HEK293T (cell line): ENCODE measurements at regions not wholly inside any gene's neighbourhood (a gene's known extent, or its start where the extent isn't known, plus 50 kb on each side); places are given as distances from the start of the nearest gene placed in this dataset.

Source experiments
- CTCF ChIA-PET: fragments of 350-600 bp; formaldehyde crosslinking; extraction: SDS; loops from one replicate; lab custom pipeline; 2021; ENCODE audit warnings: antibody characterized with exemption, inconsistent platforms; lab: Yijun Ruan, JAX
- POLR2A ChIA-PET: fragments of 350-600 bp; formaldehyde crosslinking; extraction: SDS; loops from one replicate; lab custom pipeline; 2020; ENCODE audit warnings: antibody characterized with exemption, inconsistent platforms; lab: Yijun Ruan, JAX
- DNase-seq: peaks from one replicate; pipeline ENCODE4 v3.0.0; 2012; ENCODE audit warnings: mixed read lengths; ENCODE audit errors: extremely low spot score
- ARNT ChIP-seq: fragments of 450-650 bp; IDR thresholded peaks from 2 replicates; pipeline ENCODE4 v1.6.1; 2017; ENCODE audit warnings: mild to moderate bottlenecking
- BHLHE40 ChIP-seq: fragments of 450-650 bp; IDR thresholded peaks from 2 replicates; pipeline ENCODE4 v1.6.1; 2016; ENCODE audit warnings: mild to moderate bottlenecking, moderate library complexity, borderline replicate concordance
- CTBP1 ChIP-seq: fragments of 450-650 bp; IDR thresholded peaks from 2 replicates; pipeline ENCODE4 v1.6.1; 2016; ENCODE audit warnings: borderline replicate concordance
- ELF4 ChIP-seq: fragments of 450-650 bp; IDR thresholded peaks from 2 replicates; pipeline ENCODE4 v1.6.1; 2017; ENCODE audit warnings: antibody characterized with exemption
- FOXA1 ChIP-seq: fragments of 450-650 bp; IDR thresholded peaks from 2 replicates; pipeline ENCODE4 v1.6.1; 2016; ENCODE audit warnings: mild to moderate bottlenecking
- FOXK2 ChIP-seq: fragments of 450-650 bp; IDR thresholded peaks from 2 replicates; pipeline ENCODE4 v1.6.1; 2016; ENCODE audit warnings: mild to moderate bottlenecking
- FOXM1 ChIP-seq: fragments of 450-650 bp; IDR thresholded peaks from 2 replicates; pipeline ENCODE4 v1.6.1; 2017; ENCODE audit warnings: mild to moderate bottlenecking, borderline replicate concordance
- HDGF ChIP-seq: fragments of 450-650 bp; IDR thresholded peaks from 2 replicates; pipeline ENCODE4 v1.6.1; 2017; ENCODE audit warnings: antibody characterized with exemption, borderline replicate concordance
- L3MBTL2 ChIP-seq: fragments of 450-650 bp; conservative IDR thresholded peaks from 2 replicates; pipeline ENCODE4 v1.6.1; 2016; ENCODE audit warnings: mild to moderate bottlenecking
- LEF1 ChIP-seq: fragments of 450-650 bp; IDR thresholded peaks from 2 replicates; pipeline ENCODE4 v1.6.1; 2017; ENCODE audit warnings: mild to moderate bottlenecking, borderline replicate concordance
- NFRKB ChIP-seq: fragments of 450-650 bp; IDR thresholded peaks from 2 replicates; pipeline ENCODE4 v1.6.1; 2016; ENCODE audit warnings: mild to moderate bottlenecking, moderate library complexity
- SP1 ChIP-seq: fragments of 450-650 bp; IDR thresholded peaks from 2 replicates; pipeline ENCODE4 v1.6.1; 2017
- SUZ12 ChIP-seq: fragments of 450-650 bp; IDR thresholded peaks from 2 replicates; pipeline ENCODE4 v1.6.1; 2016; ENCODE audit warnings: mild to moderate bottlenecking
- TARDBP ChIP-seq: fragments of 450-650 bp; IDR thresholded peaks from 2 replicates; pipeline ENCODE4 v1.6.1; 2016
- ZNF384 ChIP-seq: fragments of 450-650 bp; IDR thresholded peaks from 2 replicates; pipeline ENCODE4 v1.6.1; 2016
- TF ChIP-seq, protein P1 (sequence below): fragments of 450-650 bp; IDR thresholded peaks from 2 replicates; pipeline ENCODE4 v1.6.1; 2016

DNA sequence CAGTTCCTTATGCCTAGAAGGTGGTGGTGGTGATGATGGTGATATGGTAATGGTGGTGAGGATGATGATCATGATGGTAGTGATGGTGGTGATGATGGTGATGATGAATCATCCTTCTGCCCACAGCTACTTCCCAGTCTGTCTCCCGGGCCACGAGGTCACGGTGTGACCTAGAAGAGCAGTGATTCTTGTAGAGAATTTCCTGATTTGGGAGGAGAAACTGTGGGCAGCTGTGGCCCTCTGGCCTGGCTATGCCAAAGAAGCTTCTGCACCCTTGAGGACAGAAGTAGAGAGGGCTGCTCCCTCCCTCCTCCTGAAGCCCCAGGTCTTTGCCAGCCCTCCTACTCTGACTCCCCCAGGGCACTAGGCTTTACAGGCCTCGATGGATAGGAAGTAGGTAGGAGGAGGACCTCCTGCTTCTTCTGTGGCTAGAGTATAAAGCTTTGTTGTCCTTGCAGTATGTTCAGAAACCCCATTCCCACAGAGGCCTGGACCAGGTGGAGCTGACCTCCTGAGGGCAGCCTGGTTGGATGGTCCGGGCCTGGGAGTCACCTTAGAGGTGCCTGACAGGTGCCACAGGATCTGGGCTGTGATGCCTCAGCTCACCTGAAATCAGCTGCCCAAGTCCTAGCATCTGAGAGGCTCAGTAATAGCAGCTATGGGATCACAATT lies 57.9 kb upstream of the EPAS1 start:
- ChIA-PET CTCF (interaction anchor here (0.6 kb wide), 1 partner anchor 641 kb away, joined by 3 read pairs; no protein-coding TSS in a partner anchor), POLR2A (no interaction called here)

DNA sequence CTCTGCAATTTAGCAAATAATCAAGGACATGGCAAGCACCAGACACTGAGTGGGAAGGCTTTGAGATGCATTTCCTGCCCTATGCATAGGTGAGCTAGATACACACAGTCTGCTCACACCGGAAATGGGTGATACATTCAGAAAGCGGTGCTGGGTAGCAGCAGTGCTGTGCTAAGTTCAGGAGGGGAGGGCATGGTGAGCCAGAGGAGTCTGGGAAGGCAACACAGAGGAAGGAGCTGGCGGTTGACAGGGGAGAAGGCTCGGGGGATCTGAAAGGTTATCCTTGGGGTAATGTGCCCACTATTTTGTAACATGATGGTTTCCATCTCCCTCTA lies 57.4 kb upstream of the EPAS1 start:
- CTCF ChIA-PET, result no interaction called here
- DNase-seq, result no peak
- POLR2A ChIA-PET, result no interaction called here
- TF ChIP-seq ZNF384 (no peak), L3MBTL2 (no peak), FOXM1 (no peak), ARNT (no peak), FOXA1 (no peak), SUZ12 (no peak), HDGF (no peak), FOXK2 (no peak), BHLHE40 (no peak), LEF1 (no peak), TARDBP (no peak), ELF4 (no peak), CTBP1 (no peak)
- TF ChIP-seq, protein P1, sequence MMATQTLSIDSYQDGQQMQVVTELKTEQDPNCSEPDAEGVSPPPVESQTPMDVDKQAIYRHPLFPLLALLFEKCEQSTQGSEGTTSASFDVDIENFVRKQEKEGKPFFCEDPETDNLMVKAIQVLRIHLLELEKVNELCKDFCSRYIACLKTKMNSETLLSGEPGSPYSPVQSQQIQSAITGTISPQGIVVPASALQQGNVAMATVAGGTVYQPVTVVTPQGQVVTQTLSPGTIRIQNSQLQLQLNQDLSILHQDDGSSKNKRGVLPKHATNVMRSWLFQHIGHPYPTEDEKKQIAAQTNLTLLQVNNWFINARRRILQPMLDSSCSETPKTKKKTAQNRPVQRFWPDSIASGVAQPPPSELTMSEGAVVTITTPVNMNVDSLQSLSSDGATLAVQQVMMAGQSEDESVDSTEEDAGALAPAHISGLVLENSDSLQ, result no peak

More for the DNA sequence above, 57.9 kb upstream of the EPAS1 start:
- TF ChIP-seq TARDBP, result no peak
- DNase-seq, result no peak

DNA sequence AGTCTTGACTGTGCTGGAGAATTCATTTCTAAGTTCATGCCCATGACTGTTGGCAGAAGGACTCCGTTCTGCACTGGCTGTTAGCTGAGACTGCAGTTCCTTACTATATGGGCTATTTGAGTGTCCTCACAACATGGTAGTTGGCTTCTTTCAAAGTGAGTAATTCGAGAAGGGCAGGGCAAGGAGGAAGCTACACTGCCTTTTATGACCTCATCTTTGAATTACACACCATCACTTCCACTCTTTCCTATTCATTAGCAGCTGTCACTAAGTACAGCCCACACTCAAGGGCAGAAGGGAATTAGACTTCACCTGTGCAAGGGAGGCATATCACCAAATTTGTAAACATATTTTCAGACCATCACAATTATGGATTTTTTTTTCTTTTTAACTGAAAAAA lies 55.9 kb upstream of the EPAS1 start:
- no peak for TF ChIP-seq CTBP1
- no peak for TF ChIP-seq L3MBTL2
- TF ChIP-seq TARDBP, result no peak
- TF ChIP-seq SUZ12, result no peak
- no peak for TF ChIP-seq LEF1
- TF ChIP-seq ELF4, result no peak
- TF ChIP-seq FOXM1, result no peak
- TF ChIP-seq SP1, result no peak
- TF ChIP-seq ARNT, result no peak
- TF ChIP-seq BHLHE40, result no peak
- no peak for TF ChIP-seq HDGF
- no peak for TF ChIP-seq FOXK2
- TF ChIP-seq FOXA1, result no peak
- no peak for TF ChIP-seq NFRKB
- ChIA-PET CTCF (no interaction called here), POLR2A (no interaction called here)
- no peak for DNase-seq

DNA sequence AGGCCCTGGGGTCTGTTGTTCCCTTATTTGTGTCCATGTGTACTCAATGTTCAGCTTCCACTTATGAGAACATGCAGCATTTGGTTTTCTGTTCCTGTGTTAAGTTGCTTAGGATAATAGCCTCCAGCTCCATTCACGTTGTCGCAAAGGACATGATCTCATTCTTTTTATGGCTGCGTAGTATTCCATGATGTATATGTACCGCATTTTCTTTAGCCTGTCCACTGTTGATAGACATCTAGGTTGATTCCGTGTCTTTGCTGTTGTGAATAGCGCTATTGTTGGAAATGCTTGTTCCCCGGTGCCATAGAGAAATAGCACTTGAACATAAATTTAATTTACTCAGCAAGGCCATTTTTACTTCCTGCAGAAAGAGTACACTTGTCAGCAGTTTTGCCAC lies 51.3 kb upstream of the EPAS1 start:
- no peak for DNase-seq
- ChIA-PET CTCF (no interaction called here), POLR2A (no interaction called here)
- TF ChIP-seq BHLHE40, result no peak
- TF ChIP-seq SP1, result no peak
- no peak for TF ChIP-seq FOXA1
- TF ChIP-seq SUZ12, result no peak
- TF ChIP-seq, protein P1, result no peak

DNA sequence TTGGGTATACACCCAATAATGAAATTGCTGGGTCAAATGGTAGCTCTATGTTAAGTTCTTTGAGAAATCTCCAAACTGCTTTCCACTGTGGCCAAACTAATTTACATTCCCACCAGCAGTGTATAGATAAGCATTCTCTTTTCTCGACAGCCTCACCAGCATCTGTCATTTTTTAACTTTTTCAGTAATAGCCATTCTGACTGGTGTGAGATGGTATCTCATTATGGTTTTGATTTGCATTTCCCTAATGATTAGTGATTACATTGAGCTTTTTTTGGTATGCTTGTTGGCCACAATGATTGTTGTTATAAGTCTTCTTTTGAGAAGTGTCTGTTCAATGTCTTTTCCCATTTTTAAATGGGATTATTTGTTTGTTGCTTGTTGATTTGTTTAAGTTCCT lies 50.4 kb upstream of the EPAS1 start:
- CTCF ChIA-PET, result no interaction called here
- DNase-seq, result no peak
- no peak for TF ChIP-seq LEF1
- TF ChIP-seq ARNT, result no peak
- no peak for TF ChIP-seq ZNF384
- TF ChIP-seq FOXA1, result no peak
- TF ChIP-seq CTBP1, result no peak
- no peak for TF ChIP-seq ELF4
- TF ChIP-seq HDGF, result no peak
- POLR2A ChIA-PET, result no interaction called here
